GM19395 (cell line): ENCODE measurements at regions not wholly inside any gene's neighbourhood (a gene's known extent, or its start where the extent isn't known, plus 50 kb on each side); places are given as distances from the start of the nearest gene placed in this dataset.

ENCODE experiments used
- ATAC-seq: cut with Tn5 transposase; IDR thresholded peaks from one replicate; pipeline ENCODE4 v1.9.1; 2021; ENCODE audit warnings: mild to moderate bottlenecking, moderate library complexity; ENCODE audit not compliant: unreplicated experiment

DNA sequence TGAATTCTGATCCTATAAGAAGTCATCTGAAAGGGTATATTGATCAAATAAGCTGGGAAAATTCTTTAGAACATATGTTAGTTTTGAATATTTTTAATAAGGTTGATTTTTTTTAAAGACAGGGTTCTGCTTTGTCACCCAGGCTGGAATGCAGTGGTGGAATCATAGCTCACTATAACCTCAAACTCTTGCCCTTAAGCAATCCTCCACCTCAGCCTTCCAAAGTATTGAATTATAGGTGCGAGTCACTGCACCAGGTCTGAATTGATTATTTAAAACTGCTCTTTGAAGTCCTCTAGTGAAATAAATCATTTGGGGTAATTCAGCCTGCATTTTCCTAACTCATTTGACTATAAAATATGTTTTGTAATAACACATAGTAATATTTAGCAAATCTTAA, 812.3 kb downstream of the PDHA2 start:
- no peak for ATAC-seq

DNA sequence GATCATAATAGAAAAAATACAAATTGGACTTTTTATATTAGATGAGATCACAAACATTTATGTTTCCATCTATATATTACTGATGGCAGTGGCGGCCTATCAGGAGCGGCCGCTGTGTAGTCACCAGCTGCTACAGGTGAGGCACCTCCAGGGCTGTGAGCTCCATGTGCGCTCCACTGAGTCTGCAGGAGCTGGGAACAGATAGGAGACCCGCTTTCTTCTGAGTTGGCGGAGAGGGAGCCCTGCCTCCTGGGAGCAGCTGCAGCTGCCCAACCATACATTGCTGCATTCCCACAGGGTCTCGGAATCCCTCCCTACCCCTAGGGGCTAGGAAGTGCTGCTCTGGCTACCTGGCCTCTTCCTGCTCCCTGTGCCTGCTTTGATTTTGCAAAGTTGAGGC, 812.9 kb downstream of the PDHA2 start:
- ATAC-seq, result no peak

DNA sequence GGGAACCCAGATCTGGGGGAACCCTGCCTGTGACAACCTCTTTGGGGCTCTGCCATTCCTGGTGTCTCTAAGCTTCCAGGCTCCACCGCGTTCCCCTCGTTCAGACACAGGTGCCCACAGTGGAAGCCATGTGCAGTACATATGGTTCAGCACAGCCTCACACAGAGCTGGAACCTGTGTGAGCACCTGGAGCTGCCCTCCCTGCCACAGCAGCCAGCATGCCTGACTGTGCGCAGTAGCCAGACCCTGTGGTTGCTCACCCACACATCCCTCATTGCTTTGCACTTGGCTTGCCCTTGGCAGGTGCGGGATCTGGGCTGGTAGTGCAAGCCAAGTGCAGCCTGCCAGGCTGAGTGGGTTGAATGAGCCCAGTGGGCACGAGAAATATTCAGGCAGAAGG, 814.2 kb downstream of the PDHA2 start:
- no peak for ATAC-seq

DNA sequence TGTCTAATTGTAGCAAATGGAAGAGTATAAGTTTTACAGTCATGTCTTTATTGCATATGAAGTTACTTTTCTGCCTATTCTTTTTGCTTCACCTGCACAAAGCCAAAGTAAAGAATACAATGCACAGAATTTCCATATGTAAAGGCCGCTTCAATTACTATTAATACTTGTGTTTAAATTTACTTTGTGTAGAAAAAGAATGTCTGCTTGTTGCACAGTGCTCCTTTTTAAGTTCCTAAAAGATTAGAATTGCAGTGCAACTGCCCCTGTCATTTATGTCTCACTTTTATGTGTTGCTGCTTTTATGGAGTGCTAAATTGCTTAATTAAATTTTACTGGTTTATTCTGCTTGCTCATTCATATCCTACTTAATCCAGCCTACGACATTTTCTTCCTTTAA, 830.5 kb downstream of the PDHA2 start:
- no peak for ATAC-seq

DNA sequence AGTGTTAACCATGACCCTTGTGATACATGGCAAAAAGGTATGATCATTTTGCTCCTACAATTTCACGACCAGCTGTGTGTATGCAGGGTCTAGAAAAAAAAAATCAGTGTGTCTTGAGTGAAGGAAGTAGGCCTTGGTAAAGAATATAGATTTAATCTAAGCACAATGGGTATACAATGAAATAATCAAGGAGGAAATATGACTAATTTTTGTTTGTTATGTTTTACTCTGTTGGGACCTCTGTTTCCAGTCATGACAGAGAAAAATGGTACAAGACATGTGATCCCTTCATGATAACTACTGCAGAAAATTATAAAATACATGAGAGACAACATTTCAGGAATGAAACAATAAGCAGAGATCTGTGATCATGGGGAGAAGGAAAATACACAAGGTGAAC, 835.5 kb downstream of the PDHA2 start:
- ATAC-seq, result no peak

DNA sequence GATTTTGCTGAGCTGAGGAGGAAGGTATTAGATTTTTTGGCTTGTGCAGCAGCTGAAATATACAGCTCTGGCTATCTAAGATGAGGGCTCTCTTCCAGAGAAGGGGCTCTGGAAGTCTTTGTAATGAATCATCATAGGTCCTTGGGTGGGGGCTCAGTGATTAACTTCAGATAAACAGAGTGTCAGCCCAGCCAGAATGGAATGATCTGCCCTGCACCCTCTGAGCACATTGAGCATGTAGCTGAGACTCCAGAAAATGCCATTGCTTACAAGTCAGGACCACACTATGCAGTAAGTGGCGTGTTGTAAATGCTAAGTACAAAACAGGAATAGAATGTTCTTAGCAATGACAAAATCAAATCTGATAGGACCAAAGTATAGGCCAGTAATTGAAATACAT, 836.0 kb downstream of the PDHA2 start:
- no peak for ATAC-seq

DNA sequence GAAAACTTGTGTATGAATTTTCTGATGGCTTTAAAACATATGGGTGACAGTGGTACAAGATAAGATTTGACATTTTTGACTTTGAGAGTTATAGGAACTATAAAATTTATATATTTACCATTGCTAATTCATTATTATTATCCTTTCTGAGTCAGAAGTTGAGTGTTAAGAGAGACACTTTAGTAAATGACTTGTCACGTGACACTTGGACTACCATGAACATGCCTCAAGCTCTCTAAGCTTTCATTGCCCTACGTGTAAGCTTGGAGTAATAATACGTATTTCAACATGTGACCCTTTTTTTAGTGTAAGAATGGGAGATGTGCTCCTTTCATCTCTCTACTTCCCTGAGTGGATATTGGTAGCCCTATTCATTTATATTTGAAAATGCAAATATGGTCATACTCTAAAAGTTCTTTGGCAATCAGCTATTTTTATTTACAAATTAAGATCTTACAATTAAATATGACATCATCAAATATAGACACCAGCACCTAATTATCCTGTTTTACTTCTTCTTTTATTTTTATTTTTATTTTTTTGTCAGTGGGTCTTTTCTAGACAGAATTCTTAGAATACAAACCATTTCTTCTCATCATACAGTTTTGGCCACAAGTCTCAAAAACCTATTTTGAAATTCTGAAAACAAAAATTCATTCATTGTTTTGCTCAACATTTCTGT, 837.0 kb downstream of the PDHA2 start:
- ATAC-seq, result no peak

DNA sequence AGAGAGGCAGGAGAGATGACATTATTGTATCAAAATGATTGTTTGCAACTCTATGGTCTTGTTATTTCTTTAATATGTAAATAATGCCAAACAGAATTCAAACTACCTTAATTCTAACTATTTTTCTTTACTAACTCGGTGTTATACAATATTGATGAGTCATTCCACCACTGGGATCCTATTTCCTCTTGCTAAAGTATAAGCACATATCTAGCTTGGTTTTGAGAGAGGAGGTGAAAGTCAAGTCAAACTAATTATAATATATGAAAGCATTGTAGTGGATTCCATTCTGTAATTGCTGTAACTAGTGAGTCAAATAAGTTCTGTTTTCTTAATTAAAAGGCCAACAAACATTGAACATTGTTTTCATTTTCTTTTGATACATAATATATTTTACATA, 837.6 kb downstream of the PDHA2 start:
- no peak for ATAC-seq

DNA sequence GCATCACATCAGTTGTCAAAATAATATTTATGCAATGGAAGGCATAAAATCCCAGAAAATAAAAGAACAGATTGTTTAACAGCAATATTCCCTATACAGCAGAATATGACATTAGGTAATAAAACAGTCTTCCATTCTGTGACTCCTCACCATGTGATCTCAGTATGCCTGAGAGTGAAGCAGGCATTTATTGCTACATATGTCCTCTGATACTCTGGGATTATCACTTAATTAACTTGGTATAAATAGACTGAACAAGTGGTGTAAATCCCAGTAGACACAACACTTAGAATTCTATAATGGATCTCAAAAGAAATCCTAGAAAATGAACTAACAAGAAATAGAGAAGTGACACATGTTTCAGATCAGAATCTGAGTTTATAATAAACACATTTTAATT, 841.3 kb downstream of the PDHA2 start:
- ATAC-seq, result no peak

DNA sequence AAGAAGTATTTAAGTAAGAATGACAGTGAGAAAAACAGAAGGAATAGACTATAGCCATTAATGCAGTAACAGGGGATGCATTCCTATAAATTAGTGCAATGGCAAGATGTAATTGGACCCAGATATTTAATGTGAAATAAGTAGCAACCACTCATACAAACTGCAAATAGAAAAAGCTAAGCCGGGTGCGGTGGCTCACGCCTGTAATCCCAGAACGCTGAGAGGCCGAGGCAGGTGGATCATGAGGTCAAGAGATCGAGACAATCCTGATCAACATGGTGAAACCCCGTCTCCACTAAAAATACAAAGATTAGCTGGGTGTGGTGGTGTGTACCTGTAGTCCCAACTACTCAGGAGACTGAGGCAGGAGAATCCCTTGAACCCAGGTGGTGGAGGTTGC, 845.8 kb downstream of the PDHA2 start:
- ATAC-seq, result no peak

DNA sequence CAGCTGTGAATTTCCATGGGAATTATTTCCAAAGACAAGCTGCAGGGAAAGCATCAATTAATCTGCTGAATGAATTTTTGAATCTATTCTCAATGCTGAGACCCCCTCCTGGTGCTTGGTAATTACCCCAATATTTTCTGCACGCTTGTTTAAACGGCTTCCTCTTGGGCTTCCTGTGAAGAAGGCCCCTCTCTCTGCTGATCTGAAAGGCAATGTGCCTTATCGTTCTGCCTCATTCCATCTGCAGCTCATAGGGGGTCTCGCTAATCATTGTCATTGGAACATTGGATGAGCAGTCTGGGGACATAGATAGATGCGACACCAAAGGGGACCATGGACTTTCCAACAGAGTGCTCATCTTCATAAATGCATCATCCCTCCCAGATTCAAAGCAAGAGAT, 851.6 kb downstream of the PDHA2 start:
- no peak for ATAC-seq

DNA sequence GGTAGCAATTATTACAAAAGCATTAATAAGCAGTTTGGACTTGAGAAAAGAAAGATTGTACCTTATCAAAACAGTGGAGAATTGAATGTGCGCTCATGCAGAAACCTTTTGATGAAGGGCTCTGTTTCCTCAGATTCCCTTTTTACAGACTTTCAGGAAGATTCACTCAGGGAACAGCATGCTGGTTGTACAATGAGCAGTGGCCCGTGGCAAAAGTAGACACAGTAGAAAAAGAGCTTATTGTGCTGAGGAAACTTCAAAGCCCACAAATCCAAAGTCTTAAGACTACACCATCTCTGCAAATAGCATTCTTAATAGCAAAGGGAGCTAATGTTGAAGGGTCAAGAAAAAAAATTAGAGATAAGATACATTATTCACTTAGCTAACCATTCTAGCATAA, 858.9 kb downstream of the PDHA2 start:
- no peak for ATAC-seq

DNA sequence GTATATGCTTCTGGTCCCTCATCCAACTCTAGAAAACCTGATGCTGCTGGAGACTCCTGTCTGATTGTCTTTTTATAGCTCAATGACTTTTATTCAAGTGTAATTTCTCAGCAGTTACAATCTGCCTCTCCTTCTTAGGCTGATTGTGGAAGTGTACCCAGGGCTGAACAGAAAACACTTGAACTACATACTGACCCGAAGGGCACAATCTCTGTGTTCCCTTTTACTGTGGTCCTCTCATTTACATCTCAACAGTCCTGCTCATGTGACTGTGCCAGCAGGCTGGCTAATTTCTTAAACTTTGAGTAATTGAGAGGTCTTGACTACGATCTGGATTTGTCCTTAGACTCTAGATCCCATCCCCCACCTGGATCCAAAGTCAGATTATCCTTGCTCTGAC, 863.4 kb downstream of the PDHA2 start:
- no peak for ATAC-seq

DNA sequence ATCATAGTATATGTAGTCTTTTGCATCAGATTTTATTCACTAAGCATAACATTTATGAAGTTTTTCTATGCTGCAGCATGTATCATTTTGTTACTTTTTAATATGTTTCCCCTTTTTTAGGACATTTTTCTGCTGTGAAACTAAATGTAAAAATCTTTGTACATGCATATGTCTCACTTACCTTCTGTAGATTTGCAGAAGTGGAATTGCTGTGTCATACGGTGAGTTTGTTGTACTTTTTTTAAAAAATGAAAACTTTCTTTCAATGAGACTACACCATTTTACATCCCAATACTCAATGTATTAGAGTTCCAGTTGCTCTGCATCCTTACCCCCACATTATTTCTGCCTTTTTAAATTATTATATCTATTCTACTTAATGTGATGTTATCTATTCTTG, 868.9 kb downstream of the PDHA2 start:
- ATAC-seq, result no peak

DNA sequence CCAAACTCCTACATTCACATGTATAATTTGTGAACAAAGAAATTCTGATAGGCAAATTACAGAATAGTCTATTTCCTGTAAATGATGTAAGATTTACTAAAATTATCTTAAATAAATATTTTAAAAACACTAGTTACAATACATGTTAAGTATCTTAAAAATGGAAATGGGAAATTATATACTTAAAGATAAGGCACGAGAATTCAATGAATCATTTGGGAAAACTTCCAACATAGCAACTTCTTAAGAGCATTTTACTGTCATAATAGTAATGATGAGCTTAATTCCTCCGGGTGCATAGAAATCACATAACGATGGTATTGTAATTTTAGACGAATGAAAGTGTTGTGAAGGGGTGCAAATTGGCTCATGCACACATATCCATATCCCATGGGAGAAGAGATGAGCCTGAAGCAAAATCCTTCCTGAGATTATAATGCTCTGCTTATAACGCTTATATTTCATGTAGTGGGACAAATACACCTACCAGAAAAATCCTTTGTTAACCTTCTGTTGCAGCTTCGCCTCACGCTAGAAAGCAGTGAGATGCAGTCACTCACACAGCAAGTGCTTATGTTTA, 873.5 kb downstream of the PDHA2 start:
- no peak for ATAC-seq

DNA sequence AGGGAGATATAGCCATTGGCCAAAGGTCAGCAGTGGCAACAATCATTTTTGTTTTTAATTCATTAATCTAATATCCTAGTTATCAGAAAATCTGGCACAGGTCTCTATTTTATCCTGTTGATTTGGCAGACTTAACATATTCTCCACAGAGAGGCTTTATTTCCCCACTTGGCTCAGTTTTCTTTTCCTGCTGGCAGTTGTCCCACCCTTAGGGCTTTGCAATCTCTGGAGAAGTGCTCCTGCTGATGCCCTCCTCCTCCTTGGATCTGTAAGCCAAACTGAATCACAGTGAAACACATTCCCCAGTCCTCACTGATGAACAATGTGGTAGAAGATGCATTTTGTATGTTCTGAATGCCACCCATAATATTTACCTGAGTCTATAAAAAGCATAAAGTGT, 889.7 kb downstream of the PDHA2 start:
- no peak for ATAC-seq

DNA sequence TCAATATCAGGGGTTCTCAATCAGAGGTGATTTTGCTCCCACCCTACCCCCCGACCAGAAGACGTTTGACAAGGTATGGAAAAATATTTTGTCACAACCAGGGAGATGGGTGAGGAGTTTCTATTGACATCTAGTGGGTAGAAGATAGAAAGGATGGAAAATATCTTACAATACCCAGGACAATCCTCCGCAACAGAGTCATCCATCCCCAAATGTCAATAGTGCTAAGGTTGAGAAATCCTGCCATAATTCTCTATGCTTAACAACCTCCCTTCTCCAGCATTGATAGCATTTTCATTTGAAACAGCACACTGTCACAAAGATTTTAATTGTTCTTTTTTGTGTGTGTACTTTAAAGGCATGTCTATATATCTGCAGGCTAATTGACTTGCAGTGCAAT, 890.5 kb downstream of the PDHA2 start:
- ATAC-seq, result no peak

DNA sequence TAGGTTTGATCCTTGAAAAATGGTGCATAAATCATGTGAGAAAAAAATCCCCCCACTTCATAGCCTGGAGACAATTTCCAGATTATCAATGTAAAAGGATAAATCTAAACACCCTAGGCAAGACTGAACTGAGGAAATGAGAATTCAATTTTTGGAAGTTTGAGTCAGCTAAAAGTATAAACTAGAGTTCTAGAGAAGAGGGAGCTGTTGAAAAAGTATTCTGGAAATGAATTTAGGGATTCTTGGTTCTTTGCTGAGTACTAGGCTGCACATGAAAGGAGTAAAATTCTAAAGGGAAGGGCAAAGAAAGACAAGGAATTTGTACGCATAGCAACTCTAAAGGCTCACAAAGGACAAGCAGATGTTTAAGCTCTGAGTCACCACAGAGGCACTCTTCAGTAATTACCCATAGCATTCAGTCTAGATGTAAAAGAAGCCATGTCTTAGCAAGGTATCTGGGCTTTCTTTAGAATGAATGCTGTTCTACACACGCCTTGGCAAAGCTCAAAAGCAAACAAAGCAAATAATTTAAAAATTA, 896.5 kb downstream of the PDHA2 start:
- ATAC-seq, result no peak

DNA sequence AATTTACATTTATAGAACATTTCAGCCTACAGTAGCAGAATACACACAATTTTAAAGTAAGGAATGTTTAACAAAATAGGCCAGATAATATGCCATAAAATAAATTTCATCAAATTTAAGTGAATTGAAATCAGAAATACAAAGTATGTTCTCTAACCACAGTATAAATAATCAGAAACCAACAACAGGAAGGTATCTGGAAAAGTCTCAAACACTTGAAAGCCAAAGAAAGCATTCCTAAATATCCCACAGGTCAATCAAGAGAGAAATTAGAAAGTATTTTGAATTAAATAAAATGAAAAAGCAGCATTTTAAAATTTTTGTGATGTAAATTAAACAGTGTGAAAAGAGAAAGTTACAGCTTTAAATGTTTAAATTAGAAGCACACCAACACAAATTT, 899.2 kb downstream of the PDHA2 start:
- ATAC-seq, result no peak

DNA sequence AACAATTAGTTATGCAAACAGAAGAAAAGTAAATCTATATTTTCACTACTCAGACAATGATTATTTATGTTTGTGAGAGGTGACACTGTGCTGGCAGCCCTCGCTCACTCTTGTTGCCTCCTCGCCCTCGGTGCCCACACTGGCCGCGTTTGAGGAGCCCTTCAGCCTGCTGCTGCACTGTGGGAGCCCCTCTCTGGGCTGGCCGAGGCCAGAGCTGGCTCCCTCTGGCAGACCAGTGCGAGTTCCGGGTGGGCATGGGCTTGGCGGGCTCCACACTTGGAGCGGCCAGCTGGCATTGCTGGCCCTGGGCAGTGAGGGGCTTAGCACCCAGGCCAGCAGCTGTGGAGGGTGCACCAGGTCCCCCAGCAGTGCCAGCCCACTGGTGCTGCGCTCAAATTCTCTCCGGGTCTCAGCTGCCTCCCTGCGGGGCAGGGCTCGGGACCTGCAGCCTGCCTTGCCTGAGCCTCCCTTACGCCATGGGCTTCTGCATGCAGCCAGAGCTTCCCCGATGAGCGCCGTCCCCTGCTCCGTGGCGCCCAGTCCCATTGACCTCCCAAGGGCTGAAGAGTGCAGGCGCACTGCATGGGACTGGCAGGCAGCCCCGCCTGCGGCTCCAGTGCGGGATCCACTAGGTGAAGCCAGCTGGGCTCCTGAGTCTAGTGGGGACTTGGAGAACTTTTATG, 902.6 kb downstream of the PDHA2 start:
- no peak for ATAC-seq

DNA sequence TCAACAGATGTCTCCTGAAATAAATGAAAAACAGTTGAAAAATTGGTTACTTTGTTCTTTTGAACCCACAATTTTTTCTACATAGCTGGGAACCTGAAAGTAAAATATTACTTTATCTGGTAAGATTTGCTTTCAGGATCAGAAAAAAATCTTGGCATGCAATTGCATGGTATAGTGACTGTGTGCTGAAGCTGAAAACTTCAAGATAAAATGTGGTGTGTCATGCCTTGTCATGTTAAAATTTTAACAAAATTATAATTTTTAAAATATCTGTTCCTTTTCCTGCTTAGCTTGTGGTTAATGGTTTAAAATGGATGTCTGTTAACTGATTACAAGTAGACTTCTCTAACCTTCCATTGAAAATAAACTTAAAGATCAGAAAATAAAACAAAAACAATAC, 904.8 kb downstream of the PDHA2 start:
- no peak for ATAC-seq

DNA sequence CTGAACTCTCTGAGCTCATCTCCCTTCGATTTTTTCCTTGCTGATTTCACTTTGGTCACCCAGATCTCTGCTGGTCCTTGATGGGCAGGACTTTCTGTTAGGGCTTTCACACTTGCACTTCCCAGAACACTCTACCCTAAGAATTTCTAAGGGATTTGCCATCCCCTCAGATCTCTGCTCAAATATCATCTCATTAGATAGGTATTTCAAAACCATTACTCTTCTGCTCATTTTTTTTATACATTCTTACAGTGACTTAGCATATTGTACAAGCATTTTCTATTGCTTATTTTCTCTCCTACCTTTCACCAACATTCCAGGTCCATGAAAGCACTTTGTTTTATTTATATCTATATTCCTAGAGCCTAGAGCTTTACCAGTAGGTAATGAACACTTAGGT, 913.3 kb downstream of the PDHA2 start:
- no peak for ATAC-seq
